ENCODE measurements at regions not wholly inside any gene's neighbourhood (a gene's known extent, or its start where the extent isn't known, plus 50 kb on each side); places are given as distances from the start of the nearest gene placed in this dataset.

- no peaks in the 10 kb centered on the region for H3K27me3 ChIP-seq
- WGBS, 4 donors: 88 to 91% (median 89%) methylated on average over 6 of the region's 6 CpGs
- no peak for DNase-seq
- no peak overlapping the region for H3K27ac ChIP-seq
- H3K36me3 ChIP-seq: no peaks in the 10 kb centered on the region
- TF ChIP-seq, protein P1, sequence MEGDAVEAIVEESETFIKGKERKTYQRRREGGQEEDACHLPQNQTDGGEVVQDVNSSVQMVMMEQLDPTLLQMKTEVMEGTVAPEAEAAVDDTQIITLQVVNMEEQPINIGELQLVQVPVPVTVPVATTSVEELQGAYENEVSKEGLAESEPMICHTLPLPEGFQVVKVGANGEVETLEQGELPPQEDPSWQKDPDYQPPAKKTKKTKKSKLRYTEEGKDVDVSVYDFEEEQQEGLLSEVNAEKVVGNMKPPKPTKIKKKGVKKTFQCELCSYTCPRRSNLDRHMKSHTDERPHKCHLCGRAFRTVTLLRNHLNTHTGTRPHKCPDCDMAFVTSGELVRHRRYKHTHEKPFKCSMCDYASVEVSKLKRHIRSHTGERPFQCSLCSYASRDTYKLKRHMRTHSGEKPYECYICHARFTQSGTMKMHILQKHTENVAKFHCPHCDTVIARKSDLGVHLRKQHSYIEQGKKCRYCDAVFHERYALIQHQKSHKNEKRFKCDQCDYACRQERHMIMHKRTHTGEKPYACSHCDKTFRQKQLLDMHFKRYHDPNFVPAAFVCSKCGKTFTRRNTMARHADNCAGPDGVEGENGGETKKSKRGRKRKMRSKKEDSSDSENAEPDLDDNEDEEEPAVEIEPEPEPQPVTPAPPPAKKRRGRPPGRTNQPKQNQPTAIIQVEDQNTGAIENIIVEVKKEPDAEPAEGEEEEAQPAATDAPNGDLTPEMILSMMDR (IDR thresholded peaks at IDR 0.05): no peak
- TF ChIP-seq POLR2A (IDR thresholded peaks at IDR 0.05): no peak
- peaks cover 0 to 9% (median 0%) of the 10 kb centered on the region in 12 donors for H3K4me1 ChIP-seq
- H3K9me3 ChIP-seq: peaks cover 0 to 4% (median 0%) of the 10 kb centered on the region in 12 donors
- ATAC-seq: no peak
- H3K4me3 ChIP-seq: no peak overlapping the region
- intact Hi-C loops (cut with DNase I): no loop called here
Observed at GRCh38 chr4:146119845-146120404, 55.6 kb upstream of the LSM6 start.

- no peak overlapping the region for H3K27ac ChIP-seq
- no peaks in the 10 kb centered on the region for H3K27me3 ChIP-seq
- no peak for DNase-seq
- TF ChIP-seq, protein P1 (IDR thresholded peaks at IDR 0.05): no peak
- TF ChIP-seq POLR2A (IDR thresholded peaks at IDR 0.05): no peak
- no peak for ATAC-seq
- no peak overlapping the region for H3K4me3 ChIP-seq
- peaks cover 0 to 22% (median 0%) of the 10 kb centered on the region in 12 donors for H3K4me1 ChIP-seq
- 77 to 82% (median 80%) methylated on average over 8 of the region's 8 CpGs for WGBS, 4 donors
- no peaks in the 10 kb centered on the region for H3K36me3 ChIP-seq
- H3K9me3 ChIP-seq: peaks cover 0 to 4% (median 0%) of the 10 kb centered on the region in 12 donors
- intact Hi-C loops (cut with DNase I): no loop called here
Observed at GRCh38 chr4:146114066-146114465, 61.5 kb upstream of the LSM6 start.

DNA sequence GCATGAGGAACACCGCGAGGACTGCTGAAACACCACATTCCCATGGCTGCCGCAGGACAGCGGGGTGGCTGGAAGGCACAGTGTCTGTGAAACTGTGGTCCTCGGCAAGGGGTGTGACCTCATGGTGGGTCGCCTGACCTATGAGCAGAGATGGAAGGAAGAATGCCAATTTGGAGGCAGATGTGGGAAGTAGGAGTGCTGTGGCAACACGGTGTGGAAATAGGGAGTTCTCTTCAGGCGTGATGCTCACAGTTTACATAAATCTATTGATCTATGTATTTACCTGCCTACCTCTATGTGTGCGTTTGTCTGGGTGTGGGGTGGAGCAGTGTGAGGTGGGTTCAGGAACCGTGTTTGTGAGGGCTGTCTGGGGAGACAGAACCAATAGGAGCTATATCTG is 62.3 kb upstream of the LSM6 start:
- intact Hi-C loops (cut with DNase I): no loop called here
- TF ChIP-seq POLR2A (IDR thresholded peaks at IDR 0.05): no peak
- TF ChIP-seq, protein P1 (IDR thresholded peaks at IDR 0.05): no peak
- H3K27ac ChIP-seq: peak overlapping the region in 1 of 12 donors; percentile 44
- 87 to 90% (median 90%) methylated on average over 10 of the region's 10 CpGs for WGBS, 4 donors
- peaks cover 0 to 22% (median 0%) of the 10 kb centered on the region in 12 donors for H3K4me1 ChIP-seq
- DNase-seq (no peak), ATAC-seq (no peak)
- H3K9me3 ChIP-seq: peaks cover 0 to 4% (median 0%) of the 10 kb centered on the region in 12 donors
- H3K4me3 ChIP-seq: no peak overlapping the region
- H3K36me3 ChIP-seq: no peaks in the 10 kb centered on the region
- H3K27me3 ChIP-seq: no peaks in the 10 kb centered on the region

GRCh38 chr4:146112389-146112788 is 63.1 kb upstream of the LSM6 start:
- TF ChIP-seq, protein P1 (IDR thresholded peaks at IDR 0.05): no peak
- TF ChIP-seq POLR2A (IDR thresholded peaks at IDR 0.05): no peak
- no peak overlapping the region for H3K4me3 ChIP-seq
- no peak for DNase-seq
- no peaks in the 10 kb centered on the region for H3K27me3 ChIP-seq
- intact Hi-C loops (cut with DNase I): no loop called here
- no peak for ATAC-seq
- H3K9me3 ChIP-seq: peaks cover 0 to 4% (median 0%) of the 10 kb centered on the region in 12 donors
- H3K4me1 ChIP-seq: peaks cover 0 to 20% (median 0%) of the 10 kb centered on the region in 12 donors
- no peaks in the 10 kb centered on the region for H3K36me3 ChIP-seq
- H3K27ac ChIP-seq: peak overlapping the region in 1 of 12 donors; percentile 44
